ENCODE measurements at regions not wholly inside any gene's neighbourhood (a gene's known extent, or its start where the extent isn't known, plus 50 kb on each side); places are given as distances from the start of the nearest gene placed in this dataset.

DNA sequence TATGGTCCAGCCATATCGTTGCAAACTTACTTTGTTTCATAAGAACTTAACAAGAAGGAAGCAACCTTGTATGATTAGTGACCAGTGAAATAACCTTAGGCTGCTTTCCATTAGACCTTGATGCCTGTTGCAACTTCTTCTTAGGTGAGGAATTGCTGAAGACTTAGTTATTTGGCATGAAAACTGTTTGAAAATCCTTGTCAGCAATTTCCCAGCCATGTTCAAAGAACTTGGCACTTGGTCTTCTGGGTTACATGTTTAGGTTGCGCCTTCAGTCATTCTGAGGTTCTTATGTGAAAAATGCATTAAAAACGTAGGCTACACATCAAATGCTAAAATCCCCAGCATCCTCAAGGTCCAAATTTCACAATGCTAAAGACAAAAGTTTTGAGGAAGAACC, 232.0 kb upstream of the CEP162 start:
- no peak for DNase-seq

DNA sequence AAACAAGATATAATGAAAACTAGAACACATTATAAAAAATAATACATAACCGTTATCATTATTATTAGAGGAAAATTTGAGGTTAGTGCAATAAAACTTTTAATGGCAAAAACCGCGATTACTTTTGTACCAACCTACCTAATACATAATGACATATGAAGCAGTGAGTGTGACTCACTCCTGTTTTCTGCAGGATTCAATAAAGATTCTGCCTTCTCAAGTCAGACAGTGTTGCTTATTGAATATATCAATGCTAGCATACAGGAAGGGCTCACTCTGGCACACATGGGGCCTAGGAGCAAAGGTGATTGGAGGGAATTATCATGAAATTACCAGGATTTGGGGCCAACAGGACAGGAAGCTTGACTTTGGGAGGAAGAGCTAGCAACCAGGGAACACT, 230.8 kb upstream of the CEP162 start:
- no peak for DNase-seq

DNA sequence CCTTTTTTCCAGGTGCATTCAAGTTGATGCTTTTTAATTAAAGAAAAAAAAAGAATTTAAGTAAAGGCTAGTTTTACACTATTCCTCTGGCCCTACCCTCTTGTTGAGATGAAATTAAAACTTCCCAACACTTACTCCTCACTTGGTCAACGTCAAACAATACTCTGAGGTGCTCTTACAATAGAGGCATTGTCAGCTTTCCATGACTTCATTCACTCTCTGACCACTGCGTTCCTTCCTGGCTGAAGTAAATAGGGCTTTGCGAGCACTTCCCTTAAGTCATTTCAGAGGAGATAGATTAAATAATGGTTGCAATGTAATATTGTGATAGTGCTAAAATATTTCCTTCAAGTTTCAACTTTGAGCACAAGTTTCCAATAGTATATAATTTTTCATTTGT, 229.8 kb upstream of the CEP162 start:
- DNase-seq, result no peak

DNA sequence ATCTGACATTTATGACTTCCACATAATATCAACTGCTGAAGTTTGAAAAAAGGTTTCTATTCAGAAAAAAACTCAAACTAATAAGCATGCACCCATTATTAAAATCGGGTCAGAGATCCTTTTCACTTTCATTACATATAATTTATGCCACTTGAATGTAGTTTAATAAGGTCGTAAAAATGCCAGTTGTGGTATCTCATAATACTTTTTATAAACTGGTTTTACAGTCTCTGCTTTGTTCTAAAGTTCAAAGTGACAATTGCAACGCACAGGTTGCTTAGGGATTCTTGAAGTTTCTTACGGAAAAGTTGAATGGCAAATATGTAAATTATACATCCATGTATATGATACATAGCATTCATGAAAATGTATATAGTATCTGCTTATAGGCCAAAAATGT, 229.4 kb upstream of the CEP162 start:
- DNase-seq, result no peak

DNA sequence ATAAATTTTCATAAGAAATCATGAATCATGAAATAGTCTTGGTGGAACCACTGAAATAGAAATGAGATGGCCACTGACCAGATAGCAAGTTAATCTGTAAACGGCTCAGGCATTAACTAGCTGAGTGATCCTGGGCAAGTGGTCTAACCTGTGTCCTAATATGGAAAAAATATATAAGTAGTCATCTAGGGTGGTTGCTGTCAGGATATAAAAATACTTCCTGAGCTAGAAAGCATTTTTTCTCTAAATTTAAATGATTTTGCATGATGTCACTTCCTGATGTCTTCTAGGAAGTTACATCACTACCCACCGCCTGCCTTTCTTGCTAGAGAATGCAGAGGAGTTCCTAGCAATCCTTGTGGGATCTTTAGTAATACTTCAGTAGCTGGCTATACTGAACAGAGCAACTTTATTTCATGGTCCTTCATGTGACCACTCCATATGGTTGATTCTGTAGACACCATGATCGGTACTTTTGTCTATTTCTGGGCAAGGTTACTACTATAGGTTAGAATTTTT, 228.1 kb upstream of the CEP162 start:
- no peak for DNase-seq

DNA sequence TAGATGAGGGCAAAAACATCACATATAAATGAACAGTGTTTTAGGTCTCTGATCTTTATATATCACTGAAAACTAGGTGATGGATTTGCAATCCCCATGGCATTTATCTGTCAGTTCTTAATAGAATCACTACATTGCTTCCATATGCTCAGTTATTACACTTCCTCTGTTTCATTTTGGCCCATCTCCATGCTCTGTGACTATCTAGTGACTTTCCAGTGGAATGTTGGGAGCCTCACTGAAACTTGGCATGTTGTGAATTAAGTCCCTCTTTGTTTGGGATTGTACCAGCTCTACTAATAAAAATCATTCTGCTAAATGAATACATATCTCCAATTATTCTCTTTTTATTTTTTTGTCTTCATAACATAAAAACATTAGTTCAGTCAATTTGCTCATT, 226.1 kb upstream of the CEP162 start:
- DNase-seq, result no peak

DNA sequence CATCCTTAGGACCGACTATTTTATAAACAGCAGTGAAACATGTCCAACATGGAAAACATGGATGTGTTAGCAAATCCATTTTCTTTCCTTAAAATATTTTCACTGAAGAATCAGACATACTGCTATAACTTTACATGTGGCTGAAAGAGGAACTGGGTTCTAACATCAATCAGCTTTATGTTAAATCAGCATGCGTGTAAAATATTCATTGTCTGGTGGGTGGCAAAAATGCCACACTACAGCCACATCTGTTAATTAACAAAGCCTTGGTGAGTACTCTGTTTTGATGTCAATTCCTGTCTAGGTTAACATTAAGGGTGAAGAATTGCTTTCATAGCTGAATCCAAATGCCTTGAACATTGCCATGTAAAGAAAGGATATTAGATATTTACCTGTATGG, 222.6 kb upstream of the CEP162 start:
- DNase-seq, result no peak

DNA sequence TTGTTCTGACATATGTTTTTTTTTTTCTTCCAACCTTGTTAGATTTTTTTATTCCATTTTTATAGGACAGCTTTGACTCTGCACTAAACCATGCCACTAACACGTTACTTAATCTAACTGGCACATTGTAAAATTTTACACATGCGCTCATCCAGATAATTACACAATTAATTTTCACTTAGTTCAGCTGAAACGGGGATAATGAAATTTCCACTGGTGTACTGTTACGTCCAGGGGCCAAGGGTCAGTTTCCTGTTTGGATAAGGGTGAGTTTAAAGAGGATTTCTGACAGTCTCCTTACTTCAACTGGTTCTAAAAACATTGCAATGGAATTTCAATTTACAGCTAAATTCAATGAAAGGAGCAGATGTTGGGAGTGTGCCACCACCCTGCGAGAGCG, 221.8 kb upstream of the CEP162 start:
- no peak for DNase-seq

DNA sequence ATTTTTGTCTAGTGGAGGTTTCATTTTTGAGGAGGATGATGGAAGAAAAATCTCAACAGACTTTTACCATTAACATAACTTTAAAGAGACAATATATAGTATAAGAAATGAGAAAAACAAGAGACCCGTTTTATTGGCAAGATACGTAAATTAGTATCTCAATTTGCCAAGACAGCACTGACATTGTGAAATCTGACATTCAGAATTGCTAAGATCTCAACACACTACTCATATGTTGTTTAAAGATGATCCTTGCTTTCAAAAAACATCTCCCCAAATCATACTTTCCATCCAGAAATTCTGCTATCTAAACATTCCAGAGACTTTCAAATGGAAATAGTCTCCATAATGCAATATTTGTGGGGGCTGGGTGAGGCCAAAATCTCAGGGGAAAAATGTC, 220.9 kb upstream of the CEP162 start:
- DNase-seq, result no peak

DNA sequence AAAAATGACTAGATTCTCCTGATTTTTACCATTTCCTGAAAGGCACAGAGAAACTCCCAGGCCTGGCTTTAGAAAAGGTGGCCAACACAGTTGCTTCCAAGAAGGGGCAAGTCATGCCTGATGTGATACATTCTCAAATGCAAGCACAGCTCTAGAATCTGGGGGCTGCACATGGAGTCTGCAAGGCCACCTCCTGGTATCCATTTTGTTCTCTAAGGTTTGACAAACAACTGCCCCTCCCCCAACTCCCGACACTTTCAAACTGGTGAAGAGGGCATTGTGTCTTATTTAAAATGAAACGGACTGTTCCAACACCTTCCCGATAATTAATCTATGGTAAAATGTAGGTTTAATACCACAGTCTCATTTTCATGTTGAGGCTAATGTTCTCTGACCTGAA, 220.2 kb upstream of the CEP162 start:
- DNase-seq, result no peak

DNA sequence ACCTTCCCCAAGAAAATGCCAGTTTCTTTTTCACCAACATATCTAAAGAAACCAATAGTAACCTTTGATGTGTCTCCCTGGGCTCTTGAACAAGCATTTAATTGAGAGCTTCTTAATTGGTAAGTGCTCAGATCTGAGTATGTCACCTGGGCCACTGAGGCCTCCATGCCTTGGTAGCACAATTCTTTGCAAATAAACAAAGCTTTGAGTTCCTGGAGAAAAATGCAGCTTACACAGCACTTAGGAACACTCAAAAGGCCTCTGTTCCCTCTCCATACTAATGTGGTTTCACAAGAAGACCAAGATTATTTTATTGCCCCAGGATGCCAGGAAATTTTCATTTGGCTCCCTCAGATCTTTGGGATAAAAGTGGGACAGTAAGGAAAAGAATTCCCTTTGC, 217.6 kb upstream of the CEP162 start:
- DNase-seq, result no peak

DNA sequence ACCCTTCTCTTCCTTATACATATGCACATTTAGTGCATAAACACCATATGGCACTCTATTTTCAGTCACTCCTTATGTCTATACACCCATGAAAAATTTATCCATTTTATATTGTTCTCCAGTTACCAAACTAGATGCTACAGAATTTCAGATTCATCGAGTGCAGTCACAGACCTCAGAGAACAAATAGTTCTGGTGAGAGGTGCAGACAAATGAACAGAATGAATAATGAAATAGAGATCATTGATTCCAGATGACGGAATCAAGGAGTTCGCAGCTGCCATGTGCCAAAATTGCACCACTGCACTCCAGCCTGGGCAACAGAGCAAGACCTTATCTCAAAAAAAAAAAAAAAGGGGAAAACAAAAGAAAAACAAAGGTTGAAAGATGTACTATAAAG, 214.8 kb upstream of the CEP162 start:
- no peak for DNase-seq

DNA sequence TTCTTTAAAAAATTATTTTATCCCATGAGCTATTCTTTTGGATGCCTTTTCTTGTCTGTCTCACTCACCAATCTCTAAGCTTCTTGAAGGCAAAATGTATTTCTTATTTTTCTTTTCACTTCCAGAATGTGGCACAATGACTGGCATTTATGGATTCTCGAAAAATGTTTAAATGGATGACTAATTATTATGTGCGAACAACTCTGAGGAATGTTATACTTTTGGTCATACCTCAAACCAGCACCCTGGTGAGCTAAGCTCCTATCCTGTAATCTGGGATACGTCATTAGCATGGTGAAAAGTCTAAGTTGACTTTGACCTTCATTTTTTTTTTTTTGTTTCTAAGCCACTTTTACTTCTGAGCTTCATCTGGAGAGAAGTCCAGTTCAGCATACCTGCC, 214.0 kb upstream of the CEP162 start:
- no peak for DNase-seq

DNA sequence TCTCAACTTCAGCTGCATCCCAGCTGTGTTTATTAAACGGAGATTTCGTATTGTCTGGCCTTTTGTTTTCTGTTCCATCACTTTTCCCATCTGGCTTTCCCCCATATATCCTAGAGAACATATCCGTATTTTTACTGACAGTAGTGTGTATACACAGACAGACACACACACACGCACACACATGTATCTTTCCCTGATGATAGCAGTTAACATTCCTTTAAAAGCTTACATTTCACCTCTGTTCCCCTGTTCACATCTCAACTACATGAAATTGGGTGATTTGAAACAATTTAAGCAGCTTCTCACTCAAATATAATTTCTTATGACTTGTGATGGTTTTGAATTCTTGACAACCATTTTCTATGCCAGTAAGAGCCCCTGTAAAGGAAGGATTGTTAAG, 207.1 kb upstream of the CEP162 start:
- no peak for DNase-seq

DNA sequence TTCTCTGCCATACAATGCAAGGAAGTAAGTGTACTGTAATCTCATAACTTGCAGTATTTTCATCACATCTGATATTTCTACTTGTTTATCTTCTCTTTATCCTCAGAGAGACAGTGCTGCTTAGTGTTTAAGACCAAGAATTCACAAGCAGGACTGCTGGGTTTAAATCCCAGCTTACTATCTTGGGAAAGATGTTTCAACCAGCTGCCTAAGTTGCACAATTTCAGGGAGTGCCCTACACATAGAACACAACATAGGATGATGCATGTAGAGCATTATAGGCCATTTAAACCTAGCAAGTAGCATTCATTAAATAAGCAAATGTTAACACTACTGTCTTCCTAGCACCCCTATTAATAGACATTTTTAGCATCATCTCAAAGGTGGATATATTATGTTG, 205.2 kb upstream of the CEP162 start:
- no peak for DNase-seq

DNA sequence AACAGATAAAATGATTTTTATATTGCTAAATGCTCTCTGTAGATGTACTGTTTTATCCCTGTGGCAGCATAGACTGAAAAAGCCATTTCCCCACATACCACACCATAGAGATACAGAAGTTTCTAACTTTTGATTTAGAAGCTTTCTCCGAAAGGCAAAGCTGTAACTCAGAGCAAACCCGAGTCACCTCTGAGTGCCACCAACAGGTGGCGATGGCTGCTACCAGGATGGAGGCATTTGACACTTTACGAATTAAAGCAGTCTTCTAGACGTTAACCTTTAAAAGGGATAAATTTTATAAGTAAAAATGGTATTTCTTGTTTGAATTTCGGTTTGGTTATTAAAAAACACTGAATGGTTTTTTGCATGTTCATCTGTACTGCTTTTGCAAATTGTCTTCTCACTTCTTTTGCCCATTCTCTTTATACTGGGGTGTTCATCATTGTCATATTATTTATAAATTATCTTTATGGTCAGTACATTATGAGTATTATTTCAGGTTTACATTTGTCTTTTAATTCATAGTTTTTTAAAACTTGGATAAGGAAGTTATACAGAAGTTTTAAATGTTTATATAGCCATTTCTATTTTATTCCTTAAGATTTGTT, 201.0 kb upstream of the CEP162 start:
- DNase-seq, result peak; percentile 73

DNA sequence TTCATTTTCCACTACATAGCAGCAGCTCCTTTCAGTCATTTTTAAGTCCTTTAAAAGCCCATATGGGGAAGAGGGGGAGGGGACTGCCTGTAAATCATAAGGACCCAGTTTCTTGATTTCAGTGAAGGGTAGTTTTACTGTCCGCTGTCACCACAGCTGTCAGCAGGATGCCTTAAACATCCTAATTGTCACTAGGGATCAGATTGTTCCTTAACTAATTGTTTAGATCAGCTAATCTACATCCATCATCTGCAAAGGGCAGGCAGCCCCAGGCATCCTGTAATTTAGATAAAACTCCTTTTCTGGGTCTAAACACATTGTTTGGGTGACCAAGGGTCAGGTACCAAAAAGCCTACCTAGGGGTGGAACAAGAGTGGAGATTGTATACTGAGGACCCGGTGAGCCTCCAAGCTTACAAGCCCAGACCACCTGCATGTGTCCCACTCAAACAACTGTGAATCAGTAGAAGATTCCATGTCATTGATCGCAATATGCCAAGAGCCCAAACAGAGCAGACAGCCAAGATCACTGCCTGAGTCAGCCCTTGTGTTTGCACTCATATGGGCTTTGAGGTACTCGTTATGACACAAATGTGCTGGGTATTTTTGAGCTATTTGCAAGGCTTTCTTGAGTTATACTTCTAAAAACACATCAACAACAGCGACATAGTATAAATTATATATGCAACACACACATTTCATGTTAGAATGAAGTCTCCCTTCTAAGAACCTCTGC, 198.7 kb upstream of the CEP162 start:
- no peak for DNase-seq

DNA sequence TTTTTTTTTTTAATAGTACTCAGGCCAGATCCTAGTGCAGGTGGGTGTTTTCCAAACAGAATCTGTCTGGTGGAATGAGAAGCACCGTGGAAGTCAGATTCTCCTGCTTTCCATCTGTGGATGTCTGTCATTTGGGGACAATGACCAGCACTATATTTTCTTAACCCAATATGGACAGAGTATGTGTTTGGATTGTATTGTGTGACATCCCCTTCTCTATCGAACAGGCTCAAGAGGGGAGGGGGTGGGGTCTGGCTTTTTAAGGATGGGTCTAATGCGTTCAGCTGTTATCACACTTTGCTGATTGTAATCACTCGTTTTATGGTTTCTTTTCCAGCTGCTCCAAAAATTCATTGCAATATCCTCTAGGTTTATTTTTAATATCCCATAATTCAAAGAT, 197.5 kb upstream of the CEP162 start:
- no peak for DNase-seq

DNA sequence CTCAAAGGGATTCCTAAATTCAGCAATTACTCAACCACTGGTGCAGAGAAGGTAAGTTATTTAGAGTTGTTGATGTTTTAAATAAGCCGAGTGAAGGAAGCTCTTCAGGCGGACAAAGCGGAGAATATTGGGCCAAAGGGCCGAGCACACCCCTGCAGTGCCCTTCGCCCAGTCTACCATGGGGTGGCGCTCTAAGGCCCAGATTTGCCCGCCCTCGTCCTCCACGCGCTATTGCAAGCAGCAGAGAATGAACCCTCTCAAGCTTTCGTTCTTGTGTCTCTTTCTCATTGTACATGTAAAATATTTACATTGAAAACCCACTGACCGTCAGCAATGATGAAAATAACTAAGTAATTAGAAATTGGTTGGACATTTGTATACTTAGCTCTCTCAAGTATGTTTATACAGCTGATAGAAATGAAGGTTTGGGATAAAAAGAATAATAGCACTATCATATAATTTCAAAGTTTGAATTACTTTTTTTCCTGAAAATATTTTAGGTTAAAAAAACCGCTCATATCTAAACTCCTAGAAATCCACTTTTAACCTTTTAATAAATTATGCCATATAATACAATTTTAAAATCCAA, 195.0 kb upstream of the CEP162 start:
- peak; percentile 82 for DNase-seq

DNA sequence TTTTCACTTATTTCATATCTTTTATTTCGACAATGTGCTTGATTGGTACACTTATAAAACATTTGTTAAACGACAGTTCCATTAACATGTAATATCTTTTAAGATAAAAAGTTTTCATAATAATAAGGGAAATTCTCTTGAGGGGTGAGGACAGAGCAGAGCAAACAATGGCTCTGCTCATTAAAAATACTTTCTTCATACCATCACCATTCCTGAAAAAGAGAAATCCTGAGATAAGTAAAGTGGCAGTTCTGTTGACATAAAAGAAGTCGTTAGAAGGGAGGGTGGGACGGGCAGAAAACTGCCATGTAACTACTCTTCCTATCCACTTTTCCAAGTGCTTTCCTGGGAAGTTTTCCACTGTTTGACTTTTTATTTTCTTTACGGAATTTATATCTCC, 193.6 kb upstream of the CEP162 start:
- no peak for DNase-seq

DNA sequence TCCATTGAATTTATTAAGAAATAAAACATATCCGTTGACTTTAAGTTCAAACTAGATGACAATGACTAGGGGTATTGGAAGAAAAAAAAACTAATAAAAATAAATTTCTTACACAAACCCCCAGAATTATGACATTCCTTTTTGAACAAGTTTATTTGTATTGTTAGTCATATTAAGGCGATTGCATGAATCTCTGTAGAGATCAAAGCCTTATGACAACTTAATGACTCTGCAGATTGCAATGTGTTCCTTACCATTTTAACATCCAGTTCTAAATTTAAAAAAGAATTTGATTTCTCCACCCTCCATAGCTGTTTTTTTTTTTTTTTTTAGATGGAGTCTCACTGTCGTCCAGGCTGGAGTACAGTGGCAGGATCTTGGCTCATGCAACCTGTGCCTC, 189.8 kb upstream of the CEP162 start:
- DNase-seq, result no peak

DNA sequence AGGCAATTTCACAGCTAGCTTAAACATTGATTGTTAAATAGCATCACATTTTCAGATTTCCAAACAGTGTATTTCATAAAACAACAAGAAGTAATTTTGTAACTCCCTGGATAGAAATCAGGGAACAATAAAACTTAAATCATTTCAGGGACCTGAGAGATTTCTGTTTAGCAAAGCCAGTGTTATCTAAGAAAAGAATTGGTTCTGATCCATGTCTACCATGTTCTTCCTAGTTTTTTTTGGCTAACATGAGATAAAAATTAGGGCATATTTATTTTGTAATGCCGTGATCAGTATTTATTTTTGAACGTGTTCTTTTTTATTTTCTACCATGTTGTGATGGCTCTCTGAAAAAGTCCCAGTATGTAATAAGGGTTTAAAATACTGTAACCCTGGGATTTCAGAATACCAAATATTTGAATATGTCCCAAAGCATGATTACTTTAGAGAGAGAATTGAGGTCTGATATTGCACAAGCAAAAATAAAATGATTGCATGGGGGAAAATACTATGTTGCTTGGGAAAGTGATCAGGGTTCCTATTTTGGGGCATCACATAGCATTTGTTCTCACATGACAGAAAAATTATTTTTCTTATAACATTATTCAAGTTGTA, 188.7 kb upstream of the CEP162 start:
- no peak for DNase-seq

DNA sequence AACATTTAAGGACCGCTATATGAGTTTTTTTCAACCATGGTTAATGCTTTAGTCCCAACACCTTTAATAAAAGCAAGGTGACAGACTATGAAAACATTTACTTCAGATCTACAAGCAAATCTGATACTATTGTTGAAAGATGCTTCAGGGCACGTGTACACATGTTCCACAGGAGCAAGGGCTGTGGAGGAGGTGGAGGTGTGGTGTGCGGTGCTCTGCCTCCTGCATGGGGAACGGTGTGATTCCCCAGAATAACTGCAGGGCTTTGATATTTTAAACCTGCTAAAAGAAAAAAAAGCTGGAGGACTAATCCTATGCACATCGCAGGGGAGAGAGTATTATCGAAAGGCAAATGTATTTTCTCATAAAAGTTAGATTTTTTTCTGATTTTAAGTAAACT, 188.1 kb upstream of the CEP162 start:
- no peak for DNase-seq

DNA sequence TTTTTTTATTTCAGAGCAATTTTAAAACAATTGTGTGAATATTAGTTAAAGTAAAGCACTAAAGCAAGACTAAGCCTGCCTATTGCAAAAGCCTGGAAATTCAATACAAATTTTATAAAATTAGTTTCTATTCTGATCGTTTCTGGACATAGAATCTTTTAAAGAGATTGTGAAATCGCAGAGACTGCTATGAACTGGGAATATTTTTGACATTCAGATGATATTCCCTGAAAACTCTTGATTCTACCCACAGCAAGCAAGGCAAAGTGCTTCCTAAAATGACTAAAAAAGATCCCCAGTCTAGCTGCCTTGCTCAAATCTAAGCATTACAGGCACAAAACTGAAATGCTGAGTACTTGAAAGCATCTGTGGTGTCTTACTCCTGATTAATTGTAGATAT, 187.6 kb upstream of the CEP162 start:
- DNase-seq, result no peak

Measured in femur (tissue), 1 donor.